MM.1S (cell line): ENCODE measurements at regions not wholly inside any gene's neighbourhood (a gene's known extent, or its start where the extent isn't known, plus 50 kb on each side); places are given as distances from the start of the nearest gene placed in this dataset.

ENCODE experiments used
- EZH2 ChIP-seq: fragments of 300-600 bp; sonication (generic); optimal IDR thresholded peaks from 2 replicates; pipeline ENCODE3; 2017; ENCODE audit warnings: low read depth, mild to moderate bottlenecking, antibody characterized with exemption, low read length, mixed read lengths
- TF ChIP-seq, protein P1 (sequence below): fragments of 300-600 bp; sonication (generic); IDR thresholded peaks from 2 replicates; pipeline ENCODE4 v1.5.1; 2016; ENCODE audit warnings: antibody characterized with exemption, low read length, mixed read lengths

DNA sequence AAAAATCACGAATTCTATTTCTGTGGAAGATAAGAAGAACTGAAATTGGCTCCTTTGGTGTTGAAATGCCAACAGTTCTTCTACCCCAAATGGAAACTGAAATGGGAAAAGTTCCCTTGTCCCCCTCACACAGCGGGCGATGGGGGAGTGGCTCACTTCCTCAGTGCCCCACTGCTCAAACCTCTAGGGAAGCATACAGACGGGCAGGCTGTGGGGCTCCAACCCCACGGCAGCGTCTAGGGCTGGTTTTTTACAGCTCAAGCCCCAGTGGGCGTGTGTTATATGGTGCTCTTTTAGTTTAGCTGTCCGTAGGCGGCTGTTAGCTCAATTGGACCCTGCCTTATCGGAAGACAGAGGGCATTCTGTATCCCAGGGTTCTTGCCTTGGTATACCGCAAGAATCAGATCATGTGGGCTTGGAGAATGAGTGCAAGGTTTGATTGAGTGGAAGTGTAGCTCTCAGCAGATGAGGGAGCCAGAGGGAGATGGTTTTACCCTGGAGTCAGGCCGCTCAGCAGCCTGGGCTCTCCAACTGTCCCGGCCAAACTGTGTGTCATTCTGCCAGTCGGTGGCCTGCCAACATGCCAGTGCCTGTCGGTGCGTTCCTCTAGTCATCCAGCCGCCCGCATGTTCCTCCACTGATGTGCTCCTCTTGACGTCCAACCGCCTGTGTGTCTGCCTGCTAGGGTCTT lies 166.3 kb upstream of the ZNF608 start:
- TF ChIP-seq, protein P1, sequence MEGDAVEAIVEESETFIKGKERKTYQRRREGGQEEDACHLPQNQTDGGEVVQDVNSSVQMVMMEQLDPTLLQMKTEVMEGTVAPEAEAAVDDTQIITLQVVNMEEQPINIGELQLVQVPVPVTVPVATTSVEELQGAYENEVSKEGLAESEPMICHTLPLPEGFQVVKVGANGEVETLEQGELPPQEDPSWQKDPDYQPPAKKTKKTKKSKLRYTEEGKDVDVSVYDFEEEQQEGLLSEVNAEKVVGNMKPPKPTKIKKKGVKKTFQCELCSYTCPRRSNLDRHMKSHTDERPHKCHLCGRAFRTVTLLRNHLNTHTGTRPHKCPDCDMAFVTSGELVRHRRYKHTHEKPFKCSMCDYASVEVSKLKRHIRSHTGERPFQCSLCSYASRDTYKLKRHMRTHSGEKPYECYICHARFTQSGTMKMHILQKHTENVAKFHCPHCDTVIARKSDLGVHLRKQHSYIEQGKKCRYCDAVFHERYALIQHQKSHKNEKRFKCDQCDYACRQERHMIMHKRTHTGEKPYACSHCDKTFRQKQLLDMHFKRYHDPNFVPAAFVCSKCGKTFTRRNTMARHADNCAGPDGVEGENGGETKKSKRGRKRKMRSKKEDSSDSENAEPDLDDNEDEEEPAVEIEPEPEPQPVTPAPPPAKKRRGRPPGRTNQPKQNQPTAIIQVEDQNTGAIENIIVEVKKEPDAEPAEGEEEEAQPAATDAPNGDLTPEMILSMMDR: no peak
- TF ChIP-seq EZH2: no peak
